ENCODE measurements at regions not wholly inside any gene's neighbourhood (a gene's known extent, or its start where the extent isn't known, plus 50 kb on each side); places are given as distances from the start of the nearest gene placed in this dataset.

DNA sequence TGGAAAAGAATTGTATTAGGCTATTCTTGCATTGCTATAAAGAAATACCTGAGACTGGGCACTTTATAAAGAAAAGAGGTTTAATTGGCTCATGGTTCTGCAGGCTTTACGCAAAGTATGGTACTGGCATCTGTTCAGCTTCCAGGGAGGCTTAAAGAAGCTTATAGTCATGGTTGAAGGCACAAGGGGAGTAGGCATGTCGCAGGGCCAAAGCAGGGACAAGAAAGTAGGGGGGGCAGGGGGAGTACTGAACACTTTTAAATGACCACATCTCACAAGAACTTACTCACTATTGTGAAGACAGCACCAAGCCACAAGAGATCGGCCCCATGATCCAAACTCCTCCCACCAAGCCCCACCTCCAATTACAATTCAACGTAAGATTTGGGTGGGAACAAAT, 152.5 kb upstream of the PHF14 start:
- no peak for DNase-seq

DNA sequence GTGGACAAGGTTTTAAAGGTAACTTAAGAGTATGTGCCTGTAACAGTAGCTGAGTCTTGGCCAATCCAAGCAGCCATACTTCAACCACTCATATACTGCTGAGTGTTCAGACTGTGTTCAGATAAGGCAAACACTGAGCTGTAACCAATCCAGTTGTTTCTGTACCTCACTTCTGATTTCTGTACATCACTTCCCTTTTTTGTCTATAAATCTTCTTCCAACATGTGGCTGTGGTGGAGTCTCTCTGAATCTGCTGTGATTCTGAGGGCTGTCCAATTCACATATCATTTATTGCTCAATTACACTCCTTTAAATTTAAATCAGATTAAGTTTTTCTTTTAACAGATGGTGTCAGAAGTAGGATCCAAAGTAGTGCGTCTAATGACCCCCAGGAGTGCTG, 149.5 kb upstream of the PHF14 start:
- no peak for DNase-seq

DNA sequence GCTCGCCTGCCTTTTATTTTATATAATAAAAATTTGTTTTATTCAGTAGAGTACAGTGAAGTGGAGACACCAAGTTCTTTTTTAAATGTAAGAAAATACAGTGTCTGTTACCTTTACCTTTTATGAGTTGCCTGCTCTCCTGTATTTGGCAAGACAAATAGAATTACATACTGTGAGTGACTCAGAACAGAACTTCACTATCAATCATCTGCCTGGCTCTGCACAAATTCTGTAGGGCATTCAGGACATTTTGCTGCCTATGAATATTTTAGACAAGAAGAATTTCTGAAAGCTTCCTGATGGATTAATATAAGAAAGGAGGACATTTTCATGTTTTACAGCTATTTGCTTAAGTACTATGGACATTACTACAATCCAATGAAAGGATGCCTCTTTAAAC, 135.4 kb upstream of the PHF14 start:
- no peak for DNase-seq

DNA sequence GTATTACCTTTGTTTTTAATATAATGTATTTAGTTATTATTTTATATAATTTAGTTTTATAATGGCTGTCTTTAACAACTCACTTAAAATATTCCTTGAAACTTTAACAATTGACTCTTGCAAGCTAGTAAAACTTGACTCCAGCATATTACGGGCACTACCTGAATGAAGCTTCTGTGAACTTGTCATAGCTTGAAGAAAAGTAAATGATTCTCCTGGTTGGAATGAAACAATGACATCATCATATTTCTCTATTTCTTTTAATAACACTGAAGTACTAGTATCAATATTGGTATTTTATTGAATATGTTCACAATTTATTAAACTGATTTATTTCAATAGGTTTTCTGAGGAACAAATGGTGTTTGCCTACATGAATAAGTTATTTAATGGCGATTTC, 128.4 kb upstream of the PHF14 start:
- DNase-seq = no peak

DNA sequence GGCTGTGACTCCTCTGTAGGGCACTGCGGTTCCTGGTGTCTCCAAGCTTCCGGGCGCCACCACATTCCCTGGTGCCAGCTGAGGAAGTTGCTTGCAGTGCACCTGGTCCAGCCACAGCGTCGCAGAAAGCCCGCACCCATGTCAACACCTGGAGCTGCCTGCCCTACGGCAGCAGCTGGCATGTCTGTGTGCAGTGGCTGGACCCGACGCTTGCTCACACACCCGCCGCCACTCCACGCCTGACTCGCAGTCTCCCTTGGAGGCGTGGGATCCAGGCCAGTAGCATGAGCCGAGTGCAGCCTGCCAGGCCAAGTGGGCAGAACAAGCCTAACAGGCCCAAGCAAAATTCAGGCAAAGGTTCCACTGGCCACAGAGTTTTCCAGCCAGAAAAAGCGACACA, 118.1 kb upstream of the PHF14 start:
- no peak for DNase-seq

DNA sequence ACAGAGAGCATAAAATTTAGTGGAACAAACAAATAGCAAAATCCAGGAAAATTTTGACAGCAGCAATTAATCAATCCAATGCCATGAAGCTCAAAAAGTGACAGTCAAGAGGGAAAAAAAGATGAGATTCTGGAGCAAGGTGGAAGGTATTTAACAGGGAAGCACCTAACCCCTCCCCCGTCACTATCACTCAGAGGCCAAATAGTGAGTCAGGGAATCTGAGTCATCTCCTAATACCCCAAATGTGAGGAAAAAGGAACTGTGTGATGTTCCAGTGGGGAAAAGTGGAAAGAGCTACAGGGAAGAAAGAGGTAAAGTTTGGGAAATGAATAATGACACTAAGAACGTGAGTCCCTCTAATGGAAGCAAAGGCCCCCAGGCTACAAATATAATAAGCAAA, 113.2 kb upstream of the PHF14 start:
- DNase-seq = no peak

DNA sequence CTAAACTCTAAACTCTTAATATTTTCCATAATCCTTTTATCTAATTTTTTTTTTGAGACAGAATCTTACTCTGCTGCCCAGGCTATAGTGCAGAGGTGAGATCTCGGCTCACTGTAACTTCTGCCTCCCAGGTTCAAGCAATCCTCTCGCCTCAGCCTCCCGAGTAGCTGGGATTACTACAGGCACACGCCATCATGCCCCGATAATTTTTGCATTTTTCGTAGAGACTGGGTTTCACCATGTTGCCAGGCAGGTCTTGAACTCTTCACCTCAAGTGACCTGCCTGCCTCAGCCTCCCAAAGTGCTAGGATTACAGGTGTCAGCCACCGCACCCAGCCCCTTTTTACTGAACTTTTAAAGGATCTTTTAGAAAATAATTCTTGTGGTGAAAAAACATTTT, 110.2 kb upstream of the PHF14 start:
- no peak for DNase-seq

DNA sequence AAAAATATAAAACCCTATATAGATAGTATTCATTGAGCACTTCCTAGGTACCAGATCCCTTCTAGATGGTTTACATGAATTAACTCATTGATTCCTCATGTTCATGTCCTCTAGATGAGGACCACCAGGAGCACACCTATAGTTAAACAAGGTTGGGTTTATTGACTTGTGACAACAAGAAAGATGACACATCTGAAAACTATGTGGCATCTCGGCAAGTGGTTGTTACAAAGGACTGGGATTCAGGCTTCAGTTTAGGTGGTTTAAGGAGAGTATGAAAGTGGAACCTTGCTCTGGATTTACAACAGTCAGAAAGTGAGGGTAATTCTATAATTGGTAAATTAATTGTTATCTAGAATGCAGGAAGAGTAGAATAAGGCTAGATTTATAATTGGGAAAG, 99.0 kb upstream of the PHF14 start:
- DNase-seq = no peak

DNA sequence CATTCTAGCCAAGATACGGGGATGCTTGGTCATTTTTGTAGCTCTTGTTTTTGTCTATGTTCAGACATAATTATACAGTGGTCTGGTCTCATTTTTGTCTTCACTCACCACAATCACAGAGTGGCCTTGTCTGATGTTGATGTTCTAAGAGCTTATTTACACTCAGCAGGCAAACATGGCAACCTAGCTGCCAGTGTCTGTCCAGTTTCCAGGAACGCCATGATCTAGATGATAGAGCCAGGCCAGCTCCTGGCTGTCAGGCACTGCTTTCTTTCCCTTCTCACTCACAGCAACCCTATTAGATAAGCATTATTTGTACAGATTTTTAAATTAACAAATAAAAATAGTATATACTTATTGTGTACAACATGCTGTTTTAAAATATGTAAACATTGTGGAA, 98.6 kb upstream of the PHF14 start:
- DNase-seq = no peak

DNA sequence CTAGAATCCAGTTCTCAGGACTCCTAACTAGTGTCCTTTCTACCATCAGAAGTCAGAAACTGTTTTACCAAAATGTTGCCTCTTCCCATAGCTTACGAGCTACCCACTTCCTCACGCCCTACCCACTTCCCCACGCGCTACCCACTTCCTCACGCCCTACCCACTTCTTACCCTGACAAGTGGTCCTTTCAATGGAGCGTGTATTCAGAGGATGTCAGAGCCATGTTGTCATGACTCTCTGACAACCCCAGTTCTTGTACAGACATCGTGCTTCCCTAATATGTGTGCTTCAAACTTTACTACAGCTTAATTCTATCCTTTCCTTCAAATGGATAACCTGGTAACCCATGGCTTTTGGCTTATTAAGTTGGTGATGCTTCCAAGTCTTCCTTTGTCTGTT, 84.8 kb upstream of the PHF14 start:
- peak; percentile 45 for DNase-seq

DNA sequence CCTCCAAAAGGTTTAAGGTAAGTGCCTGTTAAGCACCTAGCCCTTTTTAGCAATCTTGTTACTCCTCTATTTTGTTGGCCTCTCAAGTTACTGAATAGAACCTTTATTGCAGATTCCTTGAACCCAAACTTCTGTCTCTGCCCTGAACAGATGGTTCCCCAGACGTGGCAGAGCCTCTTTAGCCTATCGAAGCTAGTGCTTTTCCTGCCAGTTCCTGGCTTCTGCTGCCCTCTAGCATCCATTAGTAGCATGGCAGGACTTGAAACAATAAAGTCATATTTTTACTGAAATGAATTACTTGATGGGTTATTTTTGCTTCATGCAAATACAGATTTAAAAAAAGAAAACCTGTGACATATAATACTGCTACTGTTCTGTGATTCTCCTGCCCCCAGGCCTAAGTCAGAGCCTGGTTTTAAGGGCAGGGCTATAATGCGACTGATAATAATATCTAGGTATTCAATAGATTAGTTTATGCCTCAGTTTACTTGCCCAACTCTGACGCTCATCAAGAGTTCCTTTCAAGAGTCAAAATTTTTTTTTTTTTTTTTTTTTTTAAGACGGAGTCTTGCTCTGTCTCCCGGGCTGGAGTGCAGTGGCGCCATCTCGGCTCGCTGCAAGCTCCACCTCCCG, 84.3 kb upstream of the PHF14 start:
- peak; percentile 72 for DNase-seq

DNA sequence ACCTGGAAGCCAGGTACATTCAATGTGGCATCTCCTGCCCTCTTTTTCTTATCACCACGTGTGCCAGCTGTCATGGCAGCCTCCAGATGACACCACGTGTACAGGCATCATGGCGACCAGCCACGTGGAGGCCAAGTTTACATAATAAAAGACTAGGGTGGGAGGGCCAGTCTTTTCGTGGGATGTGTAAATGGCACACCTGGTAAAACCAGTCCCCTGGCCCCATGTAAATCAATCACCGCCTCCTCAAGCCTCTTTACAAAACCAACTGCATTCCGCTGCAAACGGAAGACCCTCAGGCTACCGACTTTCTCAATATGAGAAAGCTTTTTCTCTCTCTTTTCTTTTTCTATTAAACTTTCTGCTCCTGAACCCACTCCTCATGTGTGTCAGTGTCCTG, 65.1 kb upstream of the PHF14 start:
- DNase-seq = no peak

DNA sequence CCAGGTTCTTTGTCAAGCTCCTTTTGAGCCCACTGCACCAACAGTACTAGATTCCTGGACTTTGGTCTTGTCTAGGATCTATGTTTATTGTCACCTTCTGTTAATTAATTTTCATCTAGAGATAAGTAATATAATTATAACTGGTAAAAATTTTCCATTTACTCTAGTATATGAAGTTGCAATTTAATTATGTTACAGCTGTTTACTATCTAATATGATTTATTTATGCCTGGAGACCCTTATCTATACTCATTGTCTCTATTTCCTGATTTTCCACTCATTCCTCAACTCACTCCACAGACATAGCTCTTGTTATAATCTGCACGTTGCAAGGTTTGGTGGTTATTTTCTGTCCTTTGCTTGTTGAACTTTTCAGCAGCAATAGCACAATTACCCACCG, 63.2 kb upstream of the PHF14 start:
- no peak for DNase-seq

DNA sequence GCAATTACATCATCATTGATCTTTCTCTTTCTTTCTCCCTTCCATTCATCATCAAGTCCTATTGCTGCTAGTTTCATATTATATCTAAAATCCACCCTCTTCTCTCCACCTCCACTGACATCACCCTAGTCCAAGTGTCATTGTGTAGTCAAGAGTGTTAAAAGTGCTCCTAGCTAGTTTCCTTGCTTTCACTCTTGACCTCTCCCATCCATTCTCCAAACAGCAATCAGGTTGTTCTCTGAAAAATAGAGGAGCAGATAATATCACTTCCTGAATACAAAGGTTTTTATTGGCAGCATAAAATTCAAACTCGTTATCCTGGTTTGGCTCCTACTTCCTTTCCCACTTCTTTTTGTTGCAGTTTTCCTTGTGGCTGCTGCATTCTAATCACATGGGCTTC, 61.6 kb upstream of the PHF14 start:
- DNase-seq = no peak

DNA sequence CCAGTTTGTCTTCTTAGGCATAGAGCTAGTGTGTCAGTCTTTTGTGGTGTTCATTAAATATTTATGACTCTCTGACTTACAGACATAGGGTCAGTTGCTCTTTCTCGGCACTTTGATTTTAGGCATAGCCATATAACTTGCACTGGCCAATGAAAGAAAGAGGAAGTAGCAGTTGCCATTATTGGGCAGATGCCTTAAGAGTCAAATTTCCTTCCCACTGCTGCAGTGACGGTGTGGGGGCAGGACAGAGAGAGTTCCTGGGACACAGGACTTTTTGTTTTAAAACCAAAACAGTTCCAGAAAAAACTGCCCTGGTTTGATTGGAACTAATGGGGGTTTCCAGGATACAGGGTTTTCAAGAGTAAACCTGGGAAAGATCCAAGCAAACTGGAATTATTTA, 60.2 kb upstream of the PHF14 start:
- no peak for DNase-seq

DNA sequence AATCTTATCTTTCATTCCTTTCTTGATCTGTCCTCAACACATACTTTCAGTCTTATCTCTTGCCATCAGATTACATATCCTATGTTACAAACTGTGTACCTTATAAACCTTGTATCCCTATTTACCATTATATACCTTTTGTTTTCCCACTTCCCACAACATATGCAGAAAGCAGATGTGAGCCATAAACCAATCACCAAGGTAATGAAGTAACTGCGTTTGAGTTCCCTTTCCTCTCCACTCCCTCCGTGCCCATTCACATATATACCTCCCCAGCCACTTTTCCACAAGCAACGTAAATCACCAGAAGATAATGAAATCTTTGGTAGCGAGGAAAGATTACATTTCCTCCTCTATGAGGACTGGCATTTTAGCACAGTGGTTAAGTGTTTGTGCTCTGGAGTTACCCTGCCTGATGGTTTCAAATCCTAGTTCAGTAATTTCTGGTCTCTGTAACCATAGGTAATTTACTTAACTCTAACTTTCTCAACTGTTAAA, 55.5 kb upstream of the PHF14 start:
- DNase-seq = no peak

DNA sequence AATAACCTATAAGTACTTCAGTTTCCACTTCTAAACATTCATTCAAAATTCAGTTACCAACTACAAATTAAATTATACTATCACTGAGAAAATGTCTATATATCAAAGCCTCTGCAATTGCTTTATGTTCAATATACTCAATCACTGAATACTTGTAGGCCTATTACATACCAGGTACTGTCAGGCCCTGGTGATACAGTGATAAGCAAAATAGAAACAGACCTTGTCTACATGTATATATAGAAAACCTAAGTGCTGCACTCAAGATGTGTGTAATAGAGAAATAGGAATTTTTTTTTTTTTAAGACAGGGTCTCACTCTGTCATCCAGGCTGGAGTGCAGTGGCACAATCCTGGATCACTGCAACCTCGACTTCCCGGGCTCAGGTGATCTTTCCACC, 53.7 kb upstream of the PHF14 start:
- no peak for DNase-seq

All from GDM1 (cell line).